HUES48 (cell line): ENCODE measurements at regions not wholly inside any gene's neighbourhood (a gene's known extent, or its start where the extent isn't known, plus 50 kb on each side); places are given as distances from the start of the nearest gene placed in this dataset.

ENCODE experiments used
- H3K27ac ChIP-seq: one replicate; pipeline ENCODE4 v1.7.0; 2013; ENCODE audit warnings: low read depth, low read length, inconsistent platforms
- H3K27me3 ChIP-seq: 2 replicates; pipeline ENCODE4 v1.6.1; 2013; ENCODE audit warnings: mild to moderate bottlenecking, low read length; ENCODE audit not compliant: control insufficient read depth, insufficient read depth
- H3K36me3 ChIP-seq: 2 replicates; pipeline ENCODE4 v1.6.1; 2013; ENCODE audit warnings: low read length; ENCODE audit not compliant: control insufficient read depth, insufficient read depth
- H3K4me1 ChIP-seq: 2 replicates; pipeline ENCODE4 v1.6.1; 2013; ENCODE audit warnings: mild to moderate bottlenecking, low read length; ENCODE audit not compliant: control insufficient read depth, insufficient read depth
- H3K4me3 ChIP-seq: 2 replicates; pipeline ENCODE4 v1.5.1; 2013; ENCODE audit warnings: mild to moderate bottlenecking, low read depth, low read length
- H3K9ac ChIP-seq: 2 replicates; pipeline ENCODE4 v1.6.1; 2013; ENCODE audit warnings: mild to moderate bottlenecking, low read depth, low read length, moderate library complexity
- H3K9me3 ChIP-seq: 2 replicates; pipeline ENCODE4 v1.6.1; 2013; ENCODE audit warnings: low read length; ENCODE audit not compliant: control insufficient read depth, insufficient read depth

- Histone ChIP-seq H3K9ac (no peak overlapping the region), H3K27me3 (no peaks in the 10 kb centered on the region), H3K36me3 (no peaks in the 10 kb centered on the region), H3K4me1 (no peaks in the 10 kb centered on the region), H3K4me3 (no peak overlapping the region), H3K9me3 (no peaks in the 10 kb centered on the region), H3K27ac (no peak overlapping the region)
Observed at GRCh38 chr1:219692981-219693380, 80.1 kb upstream of the ZC3H11B start.

DNA sequence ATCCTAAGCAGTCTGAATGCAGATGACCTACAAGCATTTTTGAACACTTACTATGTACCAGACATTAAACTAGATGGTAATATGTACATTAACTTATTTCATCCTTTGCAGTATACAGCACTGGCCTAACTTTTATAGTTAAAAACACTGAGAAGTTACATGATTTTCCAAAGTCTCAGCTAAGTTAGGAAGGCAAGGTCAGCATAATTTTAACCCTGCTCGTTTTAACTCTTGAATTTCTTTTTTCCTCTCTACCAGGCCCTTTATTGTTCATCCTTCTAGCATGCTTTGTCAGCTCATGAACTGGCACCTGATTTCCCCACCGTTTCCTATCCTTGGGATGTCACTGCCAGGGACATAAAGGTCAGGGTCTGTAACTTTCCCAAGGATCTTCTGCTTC is 76.9 kb upstream of the ZC3H11B start:
- H3K27ac ChIP-seq = no peak overlapping the region
- no peaks in the 10 kb centered on the region for H3K27me3 ChIP-seq
- H3K36me3 ChIP-seq = no peaks in the 10 kb centered on the region
- no peaks in the 10 kb centered on the region for H3K4me1 ChIP-seq
- H3K9me3 ChIP-seq = no peaks in the 10 kb centered on the region
- H3K4me3 ChIP-seq = no peak overlapping the region
- no peak overlapping the region for H3K9ac ChIP-seq

DNA sequence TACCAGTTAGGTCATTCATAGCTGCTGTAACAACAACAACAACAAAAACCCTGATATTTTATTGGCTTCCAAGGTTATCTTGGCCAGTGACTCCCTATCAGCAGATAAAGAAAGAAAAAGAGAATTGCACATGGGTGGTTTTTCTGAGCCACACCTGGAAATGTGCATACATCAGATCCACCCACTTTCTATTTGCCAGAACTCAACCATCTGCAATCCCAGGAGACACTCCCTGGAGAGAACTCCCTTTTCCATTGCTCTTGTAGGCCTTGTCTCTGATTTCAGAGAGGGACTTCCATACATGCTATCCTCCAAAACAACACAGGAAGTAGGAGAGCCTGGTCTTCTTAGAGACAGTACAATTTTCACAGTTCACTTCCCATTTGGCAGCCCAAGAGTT is 74.9 kb upstream of the ZC3H11B start:
- Histone ChIP-seq H3K4me3 (no peak overlapping the region), H3K4me1 (no peaks in the 10 kb centered on the region), H3K9me3 (no peaks in the 10 kb centered on the region), H3K27me3 (no peaks in the 10 kb centered on the region), H3K27ac (no peak overlapping the region), H3K9ac (no peak overlapping the region), H3K36me3 (no peaks in the 10 kb centered on the region)

DNA sequence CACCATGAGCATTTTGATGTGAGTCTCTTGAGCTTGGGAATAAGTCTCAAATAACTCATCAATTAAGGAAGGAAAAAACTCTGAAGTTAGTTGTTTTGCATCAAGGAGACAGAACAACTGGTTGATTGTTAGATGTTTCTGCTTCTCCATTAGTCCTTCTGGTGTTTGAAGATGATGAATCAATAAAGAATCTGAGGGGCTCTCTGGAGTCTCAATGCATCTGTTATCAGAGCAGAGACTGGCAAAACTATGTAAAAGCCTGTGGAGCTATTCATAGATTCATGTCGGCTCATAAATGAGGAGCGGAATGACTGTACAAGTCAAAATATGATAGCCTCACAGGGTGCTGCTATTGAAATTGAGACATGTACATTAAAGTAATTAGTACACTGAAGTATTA is 73.3 kb upstream of the ZC3H11B start:
- Histone ChIP-seq H3K9me3 (no peaks in the 10 kb centered on the region), H3K27me3 (no peaks in the 10 kb centered on the region), H3K4me3 (no peak overlapping the region), H3K27ac (no peak overlapping the region), H3K36me3 (no peaks in the 10 kb centered on the region), H3K9ac (no peak overlapping the region), H3K4me1 (no peaks in the 10 kb centered on the region)

DNA sequence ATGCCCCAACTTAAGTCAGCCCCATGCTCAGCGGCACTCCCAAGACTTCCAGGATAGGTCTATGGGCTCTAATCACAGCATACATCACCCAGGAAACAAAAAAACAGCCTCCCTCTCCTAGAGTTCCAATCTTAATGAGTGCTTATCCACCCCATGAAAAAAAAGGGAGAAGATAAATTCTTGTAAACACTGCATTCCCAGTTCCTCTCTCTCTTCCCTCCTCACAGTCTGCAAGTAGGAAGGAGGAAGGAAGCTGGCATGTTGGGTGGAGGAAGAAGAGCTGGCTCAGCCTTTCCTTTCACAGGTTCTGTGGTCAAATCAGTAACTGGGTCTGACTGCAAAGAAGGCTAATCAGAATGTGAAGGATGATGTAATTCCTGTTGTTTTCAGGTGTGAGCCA is 69.9 kb upstream of the ZC3H11B start:
- Histone ChIP-seq H3K36me3 (no peaks in the 10 kb centered on the region), H3K27me3 (no peaks in the 10 kb centered on the region), H3K4me3 (no peak overlapping the region), H3K4me1 (no peaks in the 10 kb centered on the region), H3K27ac (no peak overlapping the region), H3K9me3 (no peaks in the 10 kb centered on the region), H3K9ac (no peak overlapping the region)

GRCh38 chr1:219681876-219682275 is 69.0 kb upstream of the ZC3H11B start:
- Histone ChIP-seq H3K9ac (no peak overlapping the region), H3K9me3 (no peaks in the 10 kb centered on the region), H3K27ac (no peak overlapping the region), H3K27me3 (no peaks in the 10 kb centered on the region), H3K4me1 (no peaks in the 10 kb centered on the region), H3K36me3 (no peaks in the 10 kb centered on the region), H3K4me3 (no peak overlapping the region)

DNA sequence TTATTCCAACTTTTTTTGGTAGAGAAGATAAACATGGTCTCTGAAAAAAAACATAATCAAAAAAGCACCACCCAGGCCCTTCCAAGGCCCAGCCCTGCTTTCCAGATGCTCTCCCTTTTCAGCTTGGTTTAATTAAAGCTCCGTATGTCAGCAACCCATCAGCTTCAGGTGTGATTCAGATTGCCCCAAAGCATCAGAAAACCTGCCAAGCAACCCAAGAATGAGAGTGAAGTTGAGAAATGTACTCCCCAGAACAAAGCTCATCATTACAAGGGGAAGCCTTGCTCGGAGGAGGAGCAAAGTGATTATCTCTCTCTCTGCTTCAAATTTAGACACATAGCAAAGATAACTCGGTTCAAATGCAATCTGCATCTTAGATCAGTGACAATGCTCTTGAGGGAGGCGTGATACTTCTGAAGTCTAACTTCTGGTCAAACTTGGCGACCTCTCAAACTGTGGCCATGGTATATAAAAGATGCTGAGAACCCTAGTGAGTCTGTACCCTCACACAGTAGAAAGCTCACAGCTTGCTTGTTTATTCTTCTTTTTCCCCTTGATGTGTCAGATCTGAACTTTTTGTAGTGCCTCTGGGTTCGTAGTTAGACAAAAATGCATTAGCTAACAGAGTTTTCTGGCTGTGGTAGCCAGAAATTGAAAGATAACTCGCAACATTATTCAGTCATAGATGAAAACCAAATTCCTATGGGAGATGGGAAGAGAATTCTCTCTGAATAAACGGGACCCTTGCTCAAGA is 63.3 kb upstream of the ZC3H11B start:
- no peak overlapping the region for H3K27ac ChIP-seq
- no peak overlapping the region for H3K4me3 ChIP-seq
- no peaks in the 10 kb centered on the region for H3K9me3 ChIP-seq
- H3K9ac ChIP-seq = no peak overlapping the region
- no peaks in the 10 kb centered on the region for H3K36me3 ChIP-seq
- no peaks in the 10 kb centered on the region for H3K4me1 ChIP-seq
- no peaks in the 10 kb centered on the region for H3K27me3 ChIP-seq

DNA sequence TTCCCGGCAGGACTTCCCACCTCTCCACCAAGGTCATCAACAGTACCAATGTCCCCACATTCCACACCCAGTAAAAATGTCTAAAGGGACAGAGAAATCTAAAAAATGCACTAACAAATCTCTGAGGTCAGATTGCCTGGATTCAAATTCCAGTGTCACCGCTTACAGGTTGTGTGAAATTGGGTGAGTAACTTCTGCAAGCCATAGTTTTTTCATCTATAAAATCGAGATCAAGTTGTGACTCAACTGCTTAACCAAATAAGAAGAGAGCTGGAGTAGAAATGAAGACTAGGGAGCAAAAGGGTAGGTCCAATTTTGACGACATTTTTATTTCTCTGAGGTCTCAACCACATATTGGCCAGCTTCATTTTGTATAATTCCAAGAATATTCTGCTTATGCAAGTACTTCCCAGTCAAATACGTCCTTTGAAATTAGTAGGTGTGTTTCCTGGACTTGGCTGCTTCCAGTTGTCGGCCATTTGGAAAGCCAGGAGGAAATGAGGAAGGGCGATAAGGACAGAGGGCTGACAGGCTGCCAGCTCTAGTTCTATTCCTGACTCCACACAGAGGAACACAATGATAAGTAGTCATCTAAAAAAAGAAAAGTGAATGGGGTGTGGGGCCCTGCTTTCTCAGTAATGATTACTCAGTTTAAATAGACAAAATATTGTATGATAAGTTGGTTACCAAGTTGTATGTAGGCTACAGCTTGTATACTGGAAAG is 57.7 kb upstream of the ZC3H11B start:
- no peaks in the 10 kb centered on the region for H3K4me1 ChIP-seq
- no peak overlapping the region for H3K9ac ChIP-seq
- no peak overlapping the region for H3K27ac ChIP-seq
- H3K9me3 ChIP-seq = no peaks in the 10 kb centered on the region
- no peak overlapping the region for H3K4me3 ChIP-seq
- no peaks in the 10 kb centered on the region for H3K36me3 ChIP-seq
- H3K27me3 ChIP-seq = no peaks in the 10 kb centered on the region

GRCh38 chr1:219669556-219669955 is 56.7 kb upstream of the ZC3H11B start:
- Histone ChIP-seq H3K4me1 (no peaks in the 10 kb centered on the region), H3K27me3 (no peaks in the 10 kb centered on the region), H3K36me3 (no peaks in the 10 kb centered on the region), H3K27ac (no peak overlapping the region), H3K9me3 (no peaks in the 10 kb centered on the region), H3K4me3 (no peak overlapping the region), H3K9ac (no peak overlapping the region)

DNA sequence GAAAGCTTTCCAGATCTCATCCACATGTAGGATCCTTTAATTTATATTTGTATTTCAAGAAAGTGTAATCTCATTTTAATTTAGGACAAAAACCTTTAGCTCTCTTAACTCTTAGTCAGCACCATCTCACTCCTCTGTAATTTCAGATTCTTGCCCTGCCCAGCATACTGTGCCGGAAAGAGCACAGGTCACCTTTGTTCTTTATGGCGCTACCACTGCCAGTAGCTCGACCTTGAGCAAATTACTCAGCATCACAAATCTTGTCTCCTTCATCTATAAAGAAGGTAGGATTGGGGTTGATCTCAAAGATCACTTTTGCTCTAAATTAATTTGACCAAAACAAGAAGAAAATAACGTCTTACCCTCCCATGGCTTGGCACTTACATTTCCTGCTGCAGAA is 56.1 kb upstream of the ZC3H11B start:
- Histone ChIP-seq H3K9ac (no peak overlapping the region), H3K27me3 (no peaks in the 10 kb centered on the region), H3K4me3 (no peak overlapping the region), H3K27ac (no peak overlapping the region), H3K36me3 (no peaks in the 10 kb centered on the region), H3K4me1 (no peaks in the 10 kb centered on the region), H3K9me3 (no peaks in the 10 kb centered on the region)

DNA sequence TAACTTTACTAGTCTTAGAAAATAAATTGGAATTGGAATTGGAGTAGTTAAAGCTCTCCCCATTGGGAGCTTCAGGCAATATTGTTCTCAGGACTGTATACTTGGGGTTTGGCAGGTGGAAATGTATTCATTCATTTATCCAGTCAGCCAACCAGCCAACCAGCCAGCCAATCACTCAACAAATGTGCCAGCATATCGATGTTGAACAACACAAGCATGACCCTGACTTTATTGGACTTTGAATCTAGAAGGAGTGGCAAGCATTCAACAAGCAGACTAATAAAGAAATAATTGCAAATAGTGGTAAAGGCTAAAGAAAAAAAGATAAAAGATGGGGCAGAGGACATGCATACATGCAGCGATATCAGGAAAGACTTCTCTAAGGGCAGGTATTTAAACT is 55.5 kb upstream of the ZC3H11B start:
- no peak overlapping the region for H3K27ac ChIP-seq
- H3K9me3 ChIP-seq = no peaks in the 10 kb centered on the region
- H3K4me3 ChIP-seq = no peak overlapping the region
- H3K9ac ChIP-seq = no peak overlapping the region
- no peaks in the 10 kb centered on the region for H3K4me1 ChIP-seq
- H3K36me3 ChIP-seq = no peaks in the 10 kb centered on the region
- H3K27me3 ChIP-seq = no peaks in the 10 kb centered on the region
